DOHH2 (cell line): ENCODE measurements at regions not wholly inside any gene's neighbourhood (a gene's known extent, or its start where the extent isn't known, plus 50 kb on each side); places are given as distances from the start of the nearest gene placed in this dataset.

Source experiments
- CTCF ChIP-seq: fragments of 200-600 bp; sonication (generic); IDR thresholded peaks from one replicate; pipeline ENCODE4 v1.5.1; 2014; ENCODE audit warnings: antibody characterized with exemption, mild to moderate bottlenecking, low read depth, low read length; ENCODE audit not compliant: poor library complexity, severe bottlenecking
- EZH2phosphoT487 ChIP-seq: fragments of 200-600 bp; sonication (generic); IDR thresholded peaks from 2 replicates; pipeline ENCODE4 v1.6.1; 2017; ENCODE audit warnings: borderline replicate concordance, mild to moderate bottlenecking, antibody characterized with exemption, low read length, moderate library complexity, mixed read lengths

GRCh38 chr4:1470816-1471442 is 64.7 kb upstream of the NKX1-1 start:
- TF ChIP-seq CTCF (no peak), EZH2phosphoT487 (no peak)
